Mucosa of gallbladder (tissue), 1 donor: ENCODE measurements at regions not wholly inside any gene's neighbourhood (a gene's known extent, or its start where the extent isn't known, plus 50 kb on each side); places are given as distances from the start of the nearest gene placed in this dataset.
"Not testable (repeated sequence)": the region's sequence is repeated elsewhere in the genome, so short reads cannot be mapped to it uniquely, and the experiment has no call there.

Experiments used
- DNase-seq: peaks from one replicate; pipeline ENCODE4 v3.0.0-alpha.2; 2020; ENCODE audit warnings: low spot score
- donor health status: DM: no; HTN: no; CAD: no.

- no peak for DNase-seq
Measured at GRCh38 chr1:214980921-214981320, 101.6 kb upstream of the KCNK2 start.

DNA sequence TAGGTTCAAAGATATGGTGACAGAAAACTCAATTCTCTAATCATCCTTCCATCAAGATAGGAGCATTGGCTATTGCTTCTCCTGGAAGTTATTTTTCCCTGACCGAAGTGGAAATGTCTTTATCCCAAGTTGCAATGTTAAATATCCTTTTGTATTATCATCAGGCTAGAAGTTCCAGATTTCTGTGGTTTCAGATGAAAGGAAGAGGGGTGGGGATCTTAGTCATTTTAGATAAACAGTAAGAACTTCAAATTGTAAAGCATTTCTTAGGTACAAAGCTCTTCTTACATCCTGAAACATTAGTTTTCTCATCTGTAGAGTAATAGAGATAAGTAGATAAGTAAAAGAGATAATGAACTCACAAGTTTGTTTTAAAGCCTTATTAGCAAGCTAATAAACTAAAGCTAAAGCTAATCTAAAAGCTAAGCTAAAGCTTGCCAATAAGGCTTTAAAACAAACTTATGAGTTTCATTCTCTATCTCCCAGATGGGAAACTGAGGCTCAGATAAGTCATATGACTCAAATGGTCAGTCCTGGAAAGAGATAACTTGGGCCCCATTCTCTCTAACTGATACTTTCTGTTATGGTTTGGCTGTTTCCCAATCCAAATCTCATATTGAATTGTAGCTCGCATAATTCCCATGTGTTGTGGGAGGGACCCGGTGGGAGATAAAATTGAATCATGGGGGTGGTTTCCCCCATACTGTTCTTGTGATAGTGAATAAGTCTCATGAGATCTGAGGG lies 99.2 kb upstream of the KCNK2 start:
- DNase-seq = no peak

- no peak for DNase-seq
Measured at GRCh38 chr1:214989341-214989740, 93.2 kb upstream of the KCNK2 start.

GRCh38 chr1:214990619-214991018 lies 91.9 kb upstream of the KCNK2 start:
- no peak for DNase-seq

- DNase-seq = no peak
Measured at GRCh38 chr1:214991691-214992315, 90.7 kb upstream of the KCNK2 start.

DNA sequence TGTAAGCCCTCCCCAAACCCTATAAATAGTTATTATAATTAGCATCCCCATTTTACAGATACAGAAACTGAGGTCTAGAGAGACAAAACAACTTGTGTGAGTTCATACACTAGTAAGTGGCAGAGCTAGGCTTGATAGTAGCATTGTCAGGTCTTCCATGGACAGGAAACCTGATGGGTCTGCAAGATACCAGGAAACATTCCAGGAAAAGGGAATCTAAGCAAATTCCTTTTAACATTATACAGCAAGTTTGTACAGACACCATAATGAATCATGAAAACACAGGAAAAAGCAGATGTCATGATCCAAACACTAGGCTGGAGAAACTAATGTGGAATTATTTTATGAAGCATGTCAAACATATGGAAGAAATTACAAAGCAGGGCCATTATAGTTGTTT lies 89.1 kb upstream of the KCNK2 start:
- no peak for DNase-seq

- no peak for DNase-seq
Measured at GRCh38 chr1:214997685-214998084, 84.9 kb upstream of the KCNK2 start.

GRCh38 chr1:215001419-215002021 lies 81.0 kb upstream of the KCNK2 start:
- DNase-seq = no peak

GRCh38 chr1:215002471-215002870 lies 80.1 kb upstream of the KCNK2 start:
- DNase-seq = no peak

DNA sequence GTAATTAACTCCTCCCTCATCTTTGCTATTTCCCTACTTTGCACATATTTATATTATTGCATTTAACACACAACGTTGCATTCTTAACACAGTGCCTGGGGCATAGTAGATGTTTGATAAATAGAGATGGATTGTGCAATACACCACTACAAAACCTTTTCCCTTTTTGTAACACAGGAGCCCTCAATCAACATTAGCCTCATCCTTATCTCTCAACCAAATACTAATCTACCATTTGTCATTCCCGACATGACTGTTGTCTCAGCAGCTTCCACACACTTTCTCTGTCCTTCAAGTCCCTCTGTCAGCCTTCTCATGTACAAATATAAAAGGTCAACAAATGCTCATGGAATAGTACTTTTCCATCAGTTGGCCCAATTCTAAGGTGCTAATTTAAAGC lies 78.9 kb upstream of the KCNK2 start:
- no peak for DNase-seq

DNA sequence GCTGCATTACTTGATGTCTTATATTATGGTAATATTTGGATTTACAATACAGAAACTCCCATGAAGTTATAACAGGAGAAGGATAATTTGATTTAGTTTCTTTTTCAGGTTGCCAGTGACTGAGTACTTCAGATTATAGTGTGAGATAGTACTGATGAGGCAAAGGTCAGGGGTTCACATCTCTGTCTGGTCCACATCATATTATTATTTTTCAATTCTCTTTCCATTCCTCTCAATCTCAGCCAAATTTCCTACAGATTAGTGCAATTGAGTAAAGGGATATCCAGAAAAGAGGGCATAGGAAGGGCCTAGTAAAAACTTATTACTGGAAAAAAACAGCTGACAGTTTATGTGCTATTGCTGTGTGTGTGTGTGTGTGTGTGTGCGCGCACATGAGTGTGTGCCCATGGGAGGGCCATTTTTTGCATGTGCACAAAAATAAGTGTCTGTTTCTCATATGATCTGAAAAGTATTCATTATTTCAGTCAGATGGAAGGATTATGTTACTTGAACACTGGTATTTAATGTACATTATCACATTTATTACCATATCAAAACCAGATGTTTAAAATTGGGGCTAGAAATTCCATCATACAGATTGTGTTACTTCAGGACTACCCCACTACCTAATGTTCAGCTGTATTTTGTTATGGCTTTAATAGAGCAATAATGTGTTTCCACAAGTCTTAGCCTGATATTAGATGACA lies 78.3 kb upstream of the KCNK2 start:
- DNase-seq = no peak

DNA sequence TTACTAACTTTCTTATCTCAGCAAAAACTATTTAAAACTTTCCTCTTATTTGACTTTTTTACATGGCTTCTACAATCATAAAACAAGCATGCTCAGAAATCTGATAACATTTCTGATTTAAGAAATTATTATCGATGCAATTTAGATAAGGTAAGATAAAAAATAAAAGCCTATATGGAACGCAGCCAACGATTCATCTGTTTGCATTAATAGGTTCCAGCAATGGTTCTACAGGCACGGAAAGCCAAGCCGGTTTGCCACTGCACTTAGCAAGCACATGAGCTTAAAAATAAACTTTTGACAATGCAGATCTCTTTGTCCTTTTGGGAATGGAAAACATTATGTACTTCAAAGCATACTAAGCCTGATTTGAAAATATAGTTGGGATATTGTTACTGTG lies 77.5 kb upstream of the KCNK2 start:
- DNase-seq = no peak

DNA sequence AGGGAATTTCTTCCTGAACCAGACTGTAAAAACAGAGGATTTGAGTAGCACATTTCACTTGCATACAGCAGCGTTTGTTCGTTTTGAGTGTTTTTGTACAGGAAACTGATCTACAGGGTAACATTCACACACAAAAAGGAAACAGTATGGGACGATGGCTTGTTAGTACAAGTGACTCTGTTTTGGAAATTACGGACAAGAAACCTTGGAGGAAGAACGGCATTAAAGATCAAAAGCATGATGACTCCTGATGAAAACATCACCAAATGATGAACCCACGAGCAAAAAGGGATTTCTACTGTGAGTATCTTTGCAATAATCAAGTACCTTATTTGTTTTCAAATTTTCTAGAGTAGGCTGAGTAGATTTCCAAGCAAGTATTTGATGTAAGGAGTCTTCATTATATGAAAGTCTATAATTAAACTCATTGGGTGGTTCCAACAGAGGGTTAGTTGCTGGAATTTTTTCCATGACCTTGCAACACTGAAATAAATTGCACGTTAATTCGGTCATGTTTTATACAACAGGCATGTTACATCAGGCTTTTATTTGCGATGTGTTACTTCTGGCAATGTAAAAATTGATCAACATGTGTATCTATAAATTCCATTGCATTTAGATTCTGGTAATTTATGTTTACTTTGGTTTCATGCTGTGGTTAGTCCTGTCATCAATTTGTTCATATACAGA lies 76.7 kb upstream of the KCNK2 start:
- no peak for DNase-seq

DNA sequence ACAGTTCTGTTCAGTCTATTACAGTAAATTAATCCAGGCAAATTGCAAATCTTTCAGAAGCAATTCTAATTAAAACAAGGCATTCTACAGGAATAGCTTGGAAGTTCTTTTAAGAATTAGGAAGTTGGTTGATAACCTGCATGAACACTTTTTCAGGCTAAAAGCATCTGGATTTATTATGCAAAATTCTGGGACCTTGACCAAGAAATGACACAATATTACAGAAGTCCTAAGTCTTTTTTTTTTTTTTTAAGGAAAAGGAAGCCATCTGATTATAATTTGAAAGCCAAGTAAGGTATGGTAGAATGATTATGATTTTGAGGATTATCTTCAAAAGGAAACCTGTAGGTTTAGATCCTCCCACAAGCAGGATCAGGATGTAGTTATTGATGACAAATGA lies 74.7 kb upstream of the KCNK2 start:
- no peak for DNase-seq

DNA sequence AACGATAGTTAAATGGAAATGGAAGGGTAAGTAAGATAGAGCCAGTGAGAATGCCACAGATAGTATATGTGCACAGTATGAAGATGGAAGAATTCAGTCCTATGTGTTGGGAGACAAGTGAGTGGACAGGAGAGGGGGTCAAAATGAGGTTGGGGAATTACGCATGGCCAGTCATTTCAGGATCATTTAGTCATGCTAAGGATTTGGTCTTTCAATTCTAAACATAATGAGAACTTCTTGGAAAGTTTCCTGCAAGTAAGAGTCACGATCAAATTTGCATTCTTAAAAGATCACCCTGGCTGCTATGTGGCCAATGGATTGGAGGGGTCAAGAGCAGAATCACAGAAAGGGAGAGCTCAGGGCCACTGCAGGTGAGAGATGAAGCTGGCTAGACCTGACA lies 64.0 kb upstream of the KCNK2 start:
- no peak for DNase-seq

GRCh38 chr1:215022204-215022603 lies 60.3 kb upstream of the KCNK2 start:
- no peak for DNase-seq

- DNase-seq = no peak
Measured at GRCh38 chr1:215022741-215023141, 59.8 kb upstream of the KCNK2 start.

DNA sequence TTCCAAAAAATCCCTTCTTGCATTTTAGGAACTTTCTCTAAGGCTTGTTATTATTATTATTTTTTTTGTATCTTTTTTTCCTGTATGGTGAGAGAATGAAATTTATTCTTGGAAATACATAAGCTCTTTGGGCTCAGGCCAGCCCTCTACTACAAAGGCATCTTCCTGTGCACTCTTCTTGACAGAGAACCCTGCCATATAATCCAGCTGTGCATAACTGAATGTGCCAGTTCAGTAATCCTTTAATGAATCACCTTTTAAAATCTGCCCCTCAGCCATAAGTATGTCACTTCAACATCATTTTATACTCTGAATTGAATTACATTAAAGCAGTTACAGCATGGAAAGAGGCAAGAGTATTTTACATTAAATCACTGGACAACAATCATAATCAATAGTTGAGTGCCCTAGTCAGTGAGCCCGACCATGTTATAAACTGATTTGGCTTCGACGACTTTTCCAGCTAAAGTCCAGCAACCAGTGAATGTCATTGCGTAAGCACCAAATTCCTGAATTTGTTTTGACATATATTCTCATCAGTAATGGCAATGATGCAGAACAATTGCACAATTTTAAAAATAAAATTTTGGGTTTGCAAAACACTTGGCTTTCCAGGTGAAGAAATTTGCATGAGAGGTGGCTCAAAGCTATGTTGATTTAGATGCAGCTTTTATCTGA lies 59.2 kb upstream of the KCNK2 start:
- no peak for DNase-seq

- DNase-seq = no peak
Measured at GRCh38 chr1:215028954-215029353, 53.6 kb upstream of the KCNK2 start.

- not testable (repeated sequence) for DNase-seq
Measured at GRCh38 chr1:215030581-215030980, 52.0 kb upstream of the KCNK2 start.

- no peak for DNase-seq
Measured at GRCh38 chr1:215031392-215031791, 51.1 kb upstream of the KCNK2 start.
